ENCODE measurements at regions not wholly inside any gene's neighbourhood (a gene's known extent, or its start where the extent isn't known, plus 50 kb on each side); places are given as distances from the start of the nearest gene placed in this dataset.

DNA sequence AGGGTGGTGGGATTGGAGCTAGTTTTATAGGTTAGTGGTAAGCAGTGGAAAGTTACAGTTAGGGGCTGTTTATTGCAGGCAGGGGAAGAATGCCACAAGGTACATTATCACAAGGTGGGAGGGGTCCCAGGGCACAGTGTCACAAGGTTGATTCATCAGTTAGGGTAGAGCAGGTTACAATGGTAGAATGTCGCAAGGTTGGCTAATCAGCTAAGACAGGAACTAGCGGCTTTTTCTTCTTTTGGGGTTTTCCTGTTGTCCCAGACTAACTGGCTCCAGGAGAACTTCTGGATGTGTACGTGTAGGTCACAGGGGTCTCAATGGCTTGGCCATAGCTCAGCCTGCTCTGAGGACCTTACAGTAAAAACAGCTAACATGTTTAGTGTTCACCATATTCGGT, 1221.1 kb downstream of the SLITRK1 start:
- DNase-seq: no peak

DNA sequence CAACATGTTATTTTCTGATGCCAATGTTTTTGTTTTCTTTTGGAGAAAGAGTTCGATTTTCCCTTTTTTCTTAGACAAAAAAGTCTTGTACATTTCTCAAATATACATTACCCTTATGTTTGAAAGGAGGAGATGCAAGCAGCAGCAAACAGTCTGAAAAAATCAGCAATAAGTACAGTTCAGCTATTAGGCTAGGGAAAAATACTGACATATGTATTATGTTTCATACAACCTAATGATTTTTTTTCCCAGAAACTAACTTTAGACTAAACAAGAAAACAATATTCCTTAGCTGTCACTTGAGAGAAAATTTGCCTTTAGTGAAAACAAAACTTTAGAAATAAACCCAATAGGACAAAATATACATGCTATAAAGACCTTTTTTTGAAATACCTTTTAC, 1223.5 kb downstream of the SLITRK1 start:
- DNase-seq: no peak

DNA sequence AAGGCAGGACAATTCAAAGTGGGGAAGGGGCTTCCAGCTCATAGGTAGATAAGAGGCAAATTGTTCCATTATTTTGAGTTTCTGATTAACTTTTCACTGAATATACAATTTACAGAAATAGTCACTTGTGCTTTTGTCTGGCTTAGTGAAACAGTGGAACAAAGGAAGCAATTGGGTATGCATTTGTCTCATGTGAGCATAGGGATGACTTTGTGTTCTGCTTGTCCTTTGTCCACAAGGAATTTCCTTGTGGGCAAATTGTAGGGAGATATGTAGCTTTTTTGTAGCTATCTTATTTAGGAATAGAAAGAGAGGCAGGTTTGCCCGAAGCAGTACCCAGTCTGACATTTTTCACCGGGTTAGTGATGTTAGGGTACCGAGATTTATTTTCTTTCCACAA, 1224.8 kb downstream of the SLITRK1 start:
- no peak for DNase-seq

DNA sequence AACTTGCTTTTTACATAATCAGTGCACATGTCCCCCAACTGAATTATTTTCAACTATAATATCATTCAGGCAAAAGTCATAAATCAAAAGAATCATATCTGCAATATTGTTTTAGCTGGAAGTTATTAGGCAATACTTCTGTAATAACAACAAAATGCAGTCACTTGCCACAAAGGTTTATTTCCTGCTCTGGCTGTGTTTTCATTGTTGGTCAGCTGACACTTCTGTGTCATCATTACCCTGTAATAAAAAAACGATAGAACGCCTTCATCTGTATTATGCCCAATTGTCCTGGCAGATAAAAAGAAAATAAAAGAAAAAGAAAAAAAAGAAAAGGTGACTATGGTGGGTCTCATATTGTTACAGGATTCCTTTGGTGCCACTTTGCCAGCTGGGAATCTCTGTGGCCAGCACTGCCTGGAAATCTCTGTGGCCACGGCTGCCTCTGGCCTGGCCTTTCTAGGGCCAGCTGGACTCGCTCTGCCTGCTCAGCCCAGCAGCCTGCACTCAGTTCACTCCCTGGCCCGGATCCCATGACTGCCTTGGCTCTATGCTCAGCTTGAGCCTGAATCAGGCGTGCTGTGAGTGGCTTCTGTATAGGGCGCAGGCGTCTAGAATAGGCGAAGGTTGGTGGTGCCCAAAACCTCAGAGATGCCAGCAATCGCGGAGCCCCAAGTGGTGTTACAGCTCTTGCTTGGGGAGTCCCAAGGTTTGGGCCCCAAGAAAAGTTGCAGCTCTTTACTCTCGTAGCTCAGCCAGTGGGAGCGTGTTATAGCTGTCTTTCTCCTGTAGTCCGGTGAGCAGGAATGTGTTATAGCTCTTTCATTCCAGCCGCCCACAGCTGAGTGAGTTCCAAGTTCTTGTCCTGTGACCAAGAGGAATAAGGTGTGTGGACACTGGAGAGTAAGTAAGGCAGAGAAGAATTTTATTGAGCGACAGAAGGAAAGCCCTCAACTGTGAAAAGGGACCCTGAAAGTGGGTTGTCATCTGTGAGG, 1227.1 kb downstream of the SLITRK1 start:
- no peak for DNase-seq

DNA sequence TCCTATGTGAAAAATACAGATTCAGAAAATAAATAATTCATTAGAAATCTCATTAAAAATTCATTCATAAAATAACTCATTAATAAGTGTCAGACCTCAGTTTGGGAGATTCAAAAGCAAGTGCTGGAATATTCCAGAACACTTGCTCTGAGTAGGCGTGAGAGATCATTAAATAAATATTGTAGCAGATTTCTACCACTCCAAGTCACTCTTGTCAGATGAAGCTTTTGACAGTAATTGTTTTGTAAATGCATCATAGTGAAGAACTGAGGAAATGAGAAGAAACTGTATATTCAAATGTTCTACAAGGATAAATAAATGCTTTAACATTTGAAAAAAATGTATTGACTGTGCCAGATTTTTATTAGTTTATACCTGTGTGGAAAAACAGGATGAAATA, 1228.1 kb downstream of the SLITRK1 start:
- no peak for DNase-seq

DNA sequence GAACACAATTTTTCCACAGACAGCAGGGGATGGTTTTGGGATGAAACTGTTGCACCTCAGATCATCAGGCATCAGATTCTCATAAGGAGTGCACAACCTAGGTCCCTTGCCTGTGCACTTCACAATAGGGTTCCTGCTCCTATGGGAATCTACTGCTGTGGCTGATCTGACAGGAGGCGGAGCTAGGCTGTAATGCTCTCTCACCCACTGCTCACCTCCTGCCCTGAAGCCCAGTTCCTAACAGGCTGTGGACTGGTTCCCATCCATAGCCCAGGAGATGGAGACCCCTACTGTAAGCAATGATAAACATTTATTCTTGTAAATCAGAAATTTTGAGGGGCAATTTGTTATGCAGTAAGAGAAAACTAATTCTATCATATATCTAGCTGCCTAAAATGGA, 1234.7 kb downstream of the SLITRK1 start:
- DNase-seq: peak; percentile 5

DNA sequence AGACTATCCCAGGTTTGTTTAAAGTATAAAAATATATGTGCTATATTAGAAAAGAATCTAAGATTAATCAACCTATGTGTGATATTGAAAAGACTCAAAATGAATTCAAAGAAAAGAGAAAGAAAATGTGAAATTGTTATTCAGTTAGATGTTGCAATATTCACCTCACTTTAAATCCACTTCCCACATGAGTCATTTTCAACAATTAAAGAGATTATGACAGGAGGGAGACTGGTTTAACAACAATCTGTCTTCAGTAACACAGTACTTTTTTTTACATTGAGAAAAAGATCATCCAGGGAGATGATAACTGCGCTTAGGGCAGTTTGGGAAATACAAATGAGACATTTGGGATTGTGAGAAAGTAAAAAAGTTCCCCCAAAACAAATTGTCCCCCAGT, 1246.2 kb downstream of the SLITRK1 start:
- no peak for DNase-seq

DNA sequence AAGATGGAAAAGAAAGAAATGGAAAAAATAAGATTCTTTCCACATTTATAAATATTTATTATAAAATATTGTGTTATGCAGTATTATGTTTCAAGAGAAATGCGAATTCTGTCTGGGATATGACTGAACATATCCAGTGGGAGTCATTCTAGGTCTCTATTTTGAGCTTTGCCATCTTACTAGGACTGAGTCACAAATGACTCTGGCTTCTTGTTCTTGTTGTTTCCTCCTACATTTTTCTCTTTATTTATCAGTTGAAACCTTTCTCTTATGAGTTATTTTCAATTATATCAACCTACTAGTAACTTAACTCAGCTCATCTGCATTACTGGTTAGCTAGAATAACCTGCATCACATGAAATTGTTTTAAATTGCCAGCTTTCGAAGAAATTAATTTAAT, 1247.3 kb downstream of the SLITRK1 start:
- no peak for DNase-seq

DNA sequence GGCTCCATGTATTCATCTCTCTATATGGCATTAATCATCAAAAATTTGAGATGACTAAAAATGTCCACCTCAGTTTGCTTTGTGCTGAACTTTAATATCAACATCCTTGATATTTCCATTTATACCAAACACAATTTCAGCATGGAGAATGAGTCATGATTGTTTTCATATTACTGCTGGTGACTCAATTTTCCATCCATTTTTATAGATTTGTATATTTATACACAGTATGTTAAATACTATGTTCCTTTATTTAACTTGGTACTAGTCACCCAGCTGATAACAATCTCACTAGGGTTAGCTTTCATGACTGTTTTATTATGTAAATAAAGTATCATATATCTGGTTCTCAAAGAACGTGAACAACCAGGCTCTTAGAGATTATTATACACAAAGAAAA, 1255.1 kb downstream of the SLITRK1 start:
- DNase-seq: peak; percentile 63

DNA sequence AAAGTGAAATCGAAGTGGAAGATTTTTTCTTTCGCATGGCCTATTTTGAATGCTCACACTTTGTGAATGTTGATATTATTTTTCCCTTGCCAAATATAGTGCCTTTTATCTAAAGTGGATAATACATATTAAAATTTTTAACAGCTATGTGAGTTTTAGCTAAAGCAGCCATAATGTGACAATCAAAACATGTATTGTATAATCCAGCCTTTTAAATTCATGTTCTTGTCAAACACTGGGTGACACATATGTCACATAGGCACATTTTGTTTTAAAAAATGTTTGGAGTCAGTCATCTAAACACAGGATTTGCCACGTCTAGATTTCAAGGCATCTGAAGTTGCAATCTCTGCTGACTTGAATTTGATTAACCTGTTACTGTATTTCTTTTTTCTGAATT, 1256.6 kb downstream of the SLITRK1 start:
- no peak for DNase-seq

DNA sequence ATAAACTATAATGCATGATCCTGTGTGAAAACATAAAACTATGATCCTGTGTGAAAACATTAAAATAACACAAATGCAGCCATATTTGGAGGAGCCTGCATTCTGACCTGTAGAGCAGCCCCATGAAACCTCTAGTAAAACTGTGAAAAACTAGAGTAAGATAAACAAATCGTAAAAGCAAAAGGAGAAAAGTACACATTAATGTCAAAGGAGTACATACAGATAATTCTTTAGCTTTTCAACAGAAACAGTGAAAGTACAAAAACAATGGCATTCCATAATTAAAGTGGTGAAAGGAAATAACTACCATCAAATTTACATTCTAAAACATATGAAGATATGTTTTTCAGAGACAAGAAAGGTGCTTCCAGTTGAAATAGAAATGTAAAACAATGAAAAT, 1267.2 kb downstream of the SLITRK1 start:
- DNase-seq: peak; percentile 17

DNA sequence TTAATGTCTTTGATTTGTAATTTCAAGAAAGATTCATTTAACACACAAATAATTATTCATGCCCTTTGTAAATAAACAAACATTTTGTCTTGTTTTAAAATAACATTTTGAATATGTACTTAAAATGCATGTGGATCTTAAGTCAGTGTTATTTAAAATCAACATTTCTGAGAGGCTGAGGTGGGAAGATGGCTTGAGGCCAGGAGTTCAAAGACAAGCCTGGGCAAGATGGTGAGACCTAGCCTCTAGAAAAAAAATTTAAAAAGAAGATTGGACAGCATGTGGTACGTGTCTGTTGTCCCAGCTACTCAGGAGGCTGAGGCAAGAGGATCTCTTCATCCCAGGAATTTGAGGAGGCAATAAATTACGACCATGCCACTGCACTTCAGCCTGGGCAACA, 1268.2 kb downstream of the SLITRK1 start:
- peak; percentile 36 for DNase-seq

DNA sequence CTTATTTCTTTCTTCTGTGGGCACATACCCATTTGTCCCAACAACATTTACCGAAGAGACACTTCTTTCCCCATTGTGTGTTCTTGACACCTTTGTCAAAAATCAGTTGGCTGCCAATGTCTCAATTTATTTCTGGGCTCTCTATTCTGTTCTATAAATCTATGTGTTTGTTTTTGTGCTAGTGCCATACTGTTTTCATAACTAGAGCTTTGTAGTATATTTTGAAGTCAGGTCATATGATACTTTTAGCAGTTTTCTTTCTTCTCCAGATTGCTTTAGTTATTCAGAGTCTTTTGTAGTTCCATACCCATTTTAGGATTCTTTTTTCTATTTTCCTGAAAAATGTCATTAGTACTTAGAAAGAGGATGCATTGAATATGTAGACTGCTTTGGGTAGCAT, 1276.3 kb downstream of the SLITRK1 start:
- no peak for DNase-seq

DNA sequence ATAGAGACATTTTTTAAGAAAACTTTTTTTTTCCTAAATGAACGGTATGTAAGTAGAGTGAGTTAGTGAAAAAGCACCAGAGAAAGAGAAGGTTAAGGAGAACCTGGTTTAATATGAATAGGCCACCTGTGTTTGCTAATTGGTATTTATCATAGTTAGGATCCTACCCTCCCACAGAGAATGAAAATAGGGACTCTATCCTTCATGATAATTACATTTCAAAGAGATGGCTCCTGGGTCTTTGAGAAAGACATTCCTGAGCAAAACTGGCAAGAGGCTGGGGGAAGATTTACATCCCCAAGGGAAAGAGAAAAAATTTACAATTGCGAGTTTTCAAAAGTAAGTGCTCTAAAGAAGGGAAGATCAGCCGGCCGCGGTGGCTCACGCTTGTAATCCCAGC, 1284.5 kb downstream of the SLITRK1 start:
- peak; percentile 81 for DNase-seq

DNA sequence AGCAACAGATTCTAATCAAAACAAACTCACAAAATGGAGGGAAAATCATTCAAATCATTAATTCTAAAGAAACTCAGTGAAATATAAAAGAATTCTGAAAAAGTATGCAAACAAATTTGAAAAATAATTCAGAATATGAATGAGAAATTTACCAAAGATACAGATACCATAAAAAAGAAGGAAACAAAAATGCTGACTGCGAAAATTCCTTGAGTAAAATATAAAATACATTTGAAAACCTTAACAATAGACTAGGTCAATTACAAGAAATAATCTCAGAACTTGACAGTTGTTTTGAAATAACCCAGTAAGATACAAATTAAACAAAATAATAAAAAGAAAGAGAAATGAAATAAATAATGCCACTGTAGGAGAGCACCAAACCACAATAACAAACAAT, 1289.0 kb downstream of the SLITRK1 start:
- DNase-seq: no peak

DNA sequence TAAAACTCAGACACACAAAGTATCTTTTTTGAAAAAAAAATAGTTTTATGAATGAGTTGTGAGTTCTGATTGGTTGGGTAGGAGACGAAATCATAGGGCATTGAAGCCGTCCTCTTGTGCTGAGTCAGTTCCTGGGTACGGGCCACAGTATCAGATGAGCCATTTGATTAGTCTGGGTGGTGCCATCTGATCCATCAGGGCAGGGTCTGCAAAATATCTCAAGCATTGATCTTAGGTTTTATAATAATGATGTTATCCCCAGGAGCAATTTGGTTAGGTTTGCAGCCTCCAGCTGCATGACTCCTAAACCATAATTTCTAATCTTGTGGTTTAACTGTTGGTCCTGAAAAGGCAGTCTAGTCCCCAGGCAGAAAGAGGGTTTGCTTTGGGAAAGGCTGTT, 1310.6 kb downstream of the SLITRK1 start:
- DNase-seq: no peak

DNA sequence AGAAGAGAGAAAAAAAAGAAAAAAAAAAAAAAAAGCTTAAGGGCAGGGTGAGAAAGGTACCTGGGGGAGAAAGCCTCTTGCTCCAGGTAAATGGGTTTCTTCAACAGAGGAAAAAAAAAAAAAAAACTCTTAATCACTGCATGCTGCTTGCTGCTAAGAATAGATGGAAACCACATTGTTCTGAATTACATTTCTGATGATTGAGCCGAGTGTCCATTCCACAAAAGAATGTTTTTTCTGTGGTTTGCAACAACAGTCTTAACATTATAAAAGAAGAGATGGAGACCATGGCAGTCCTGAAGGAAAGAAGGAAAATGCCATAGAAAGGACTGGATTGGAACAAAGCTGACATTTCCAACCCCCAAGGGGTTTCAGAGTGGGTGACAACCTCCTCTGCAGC, 1312.7 kb downstream of the SLITRK1 start:
- DNase-seq: no peak

DNA sequence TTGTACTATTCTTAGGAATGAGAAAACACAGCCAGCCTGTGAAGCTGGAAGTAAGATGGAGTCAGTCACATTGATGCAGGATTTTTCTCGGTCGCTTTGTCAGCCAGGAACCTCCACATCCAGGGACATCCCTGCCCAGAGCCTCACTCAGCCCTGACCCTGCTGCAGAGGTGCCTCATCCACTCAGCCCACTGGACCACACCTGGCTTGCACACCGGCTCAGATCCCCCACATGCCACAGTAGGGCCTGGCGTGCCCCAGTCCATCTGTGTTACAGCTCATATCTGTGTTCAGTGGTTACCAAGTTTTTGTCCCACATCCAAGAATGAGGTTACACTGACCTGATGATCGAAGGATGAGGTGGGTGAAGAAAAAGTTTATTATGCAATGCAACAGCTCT, 1315.4 kb downstream of the SLITRK1 start:
- DNase-seq: no peak

DNA sequence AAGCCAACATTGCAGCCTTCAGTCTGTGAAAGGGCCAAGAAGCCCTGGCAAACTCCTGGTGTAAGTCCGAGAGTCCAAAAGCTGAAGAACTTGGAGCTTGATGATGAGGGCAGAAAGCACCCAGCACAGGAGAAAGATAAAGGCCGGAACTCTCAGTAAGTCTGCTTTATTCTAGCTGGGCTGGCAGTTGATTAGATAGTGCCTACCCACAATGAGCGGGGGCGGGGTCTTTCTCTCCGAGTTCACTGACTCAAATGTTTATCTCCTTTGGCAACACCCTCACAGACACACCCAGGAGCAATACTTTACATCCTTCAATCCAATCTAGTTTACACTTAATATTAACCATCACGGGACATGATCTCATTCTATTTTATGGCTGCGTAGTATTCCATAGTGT, 1317.1 kb downstream of the SLITRK1 start:
- no peak for DNase-seq

DNA sequence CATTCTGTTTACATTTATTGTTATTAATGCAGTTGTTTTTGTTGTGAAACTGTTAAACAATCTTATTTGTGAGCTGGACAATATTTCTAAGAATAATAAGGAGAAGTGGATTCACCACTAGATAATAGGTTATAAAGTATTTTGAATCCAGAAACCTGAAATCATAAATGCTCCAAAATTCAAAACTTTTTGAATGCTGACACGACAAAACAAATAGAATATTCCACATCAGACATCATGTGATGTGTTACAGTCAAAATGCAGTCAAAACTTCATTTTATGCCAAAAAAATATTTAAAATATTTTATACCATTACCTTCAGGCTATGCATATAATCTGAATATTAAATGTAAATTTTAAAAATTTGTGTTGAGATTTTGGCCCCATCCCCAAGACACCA, 1321.4 kb downstream of the SLITRK1 start:
- no peak for DNase-seq

DNA sequence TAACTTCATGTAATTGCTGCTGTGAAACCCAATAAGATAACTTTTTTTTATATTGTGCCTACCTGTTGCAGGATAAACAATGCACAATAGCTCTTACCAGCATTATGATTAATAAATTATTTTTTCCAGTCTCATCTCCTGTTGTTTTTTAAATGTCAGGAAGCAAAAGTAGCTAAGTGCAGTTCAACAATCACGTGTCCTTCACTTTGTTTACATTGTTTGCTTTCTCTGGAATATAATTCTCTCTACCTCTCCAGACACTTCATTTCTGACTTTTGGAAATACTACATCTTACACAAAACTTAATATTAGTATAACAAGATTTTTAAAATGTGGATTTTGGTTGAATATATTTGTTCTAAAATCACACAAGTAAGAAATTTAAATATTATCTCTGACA, 1359.4 kb downstream of the SLITRK1 start:
- no peak for DNase-seq

DNA sequence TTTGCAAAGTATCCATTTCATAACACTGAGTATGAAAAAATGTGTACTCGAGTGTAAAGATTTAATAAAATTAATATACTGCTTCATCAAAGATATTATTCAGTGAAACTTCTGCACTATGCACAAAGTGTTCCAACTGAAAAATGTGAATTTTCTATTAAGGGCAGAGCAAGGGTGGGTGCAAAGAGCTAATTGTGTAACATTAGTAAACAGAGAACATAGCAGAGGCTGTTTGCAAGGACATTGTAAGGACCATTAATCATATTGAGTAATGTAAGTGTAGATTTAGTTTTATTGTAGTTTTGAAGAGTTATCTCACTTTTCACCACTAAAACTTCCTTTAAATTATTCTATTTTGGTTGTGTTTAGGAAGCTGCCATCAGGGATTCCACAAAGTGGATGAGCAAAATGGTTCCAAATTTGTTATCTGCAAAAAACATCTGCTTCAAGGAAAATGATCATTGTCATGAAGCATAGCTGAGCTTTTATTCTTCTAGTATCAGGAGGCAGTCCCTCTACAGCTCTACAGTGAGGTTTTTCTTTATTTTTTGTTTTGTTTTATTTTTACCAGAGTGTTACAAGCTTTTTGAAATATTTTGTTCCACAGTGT, 1375.4 kb downstream of the SLITRK1 start:
- no peak for DNase-seq

DNA sequence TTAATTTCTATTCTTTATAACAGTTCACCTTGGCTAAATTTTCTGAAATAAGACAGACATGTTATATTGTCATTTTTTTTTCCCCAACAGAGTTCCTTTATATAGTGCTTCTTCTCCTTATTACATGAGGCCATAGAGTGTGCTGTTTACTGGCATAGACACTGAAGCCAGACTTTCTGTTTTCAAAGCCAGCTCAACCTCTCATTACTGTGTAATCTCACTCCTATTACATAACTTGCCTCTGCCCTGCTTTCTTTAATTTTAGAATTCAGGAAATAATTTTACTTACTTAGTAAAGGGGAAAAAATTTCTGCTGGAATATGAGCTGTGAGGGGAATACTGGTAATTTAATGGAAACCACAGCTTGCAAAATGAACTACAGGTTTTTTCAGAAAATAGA, 1380.4 kb downstream of the SLITRK1 start:
- no peak for DNase-seq

DNA sequence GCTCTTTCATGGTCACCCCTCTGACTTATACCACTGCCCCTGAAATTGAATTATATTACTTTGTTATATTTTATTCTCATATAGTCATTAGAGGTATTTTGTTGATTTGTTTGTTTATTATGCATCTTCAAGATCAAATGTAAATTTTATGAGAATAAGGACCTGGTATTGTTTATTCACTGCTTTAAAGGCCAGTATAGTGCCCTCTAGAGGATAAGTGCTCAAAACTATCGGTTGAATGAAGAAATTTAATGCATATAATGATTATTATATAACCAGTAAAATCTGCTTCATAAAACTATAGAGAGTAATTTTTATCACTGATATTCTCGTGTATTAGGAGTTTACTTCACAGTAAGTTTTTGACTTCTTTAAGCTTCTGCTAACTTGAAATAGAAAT, 1401.9 kb downstream of the SLITRK1 start:
- DNase-seq: peak; percentile 25

DNA sequence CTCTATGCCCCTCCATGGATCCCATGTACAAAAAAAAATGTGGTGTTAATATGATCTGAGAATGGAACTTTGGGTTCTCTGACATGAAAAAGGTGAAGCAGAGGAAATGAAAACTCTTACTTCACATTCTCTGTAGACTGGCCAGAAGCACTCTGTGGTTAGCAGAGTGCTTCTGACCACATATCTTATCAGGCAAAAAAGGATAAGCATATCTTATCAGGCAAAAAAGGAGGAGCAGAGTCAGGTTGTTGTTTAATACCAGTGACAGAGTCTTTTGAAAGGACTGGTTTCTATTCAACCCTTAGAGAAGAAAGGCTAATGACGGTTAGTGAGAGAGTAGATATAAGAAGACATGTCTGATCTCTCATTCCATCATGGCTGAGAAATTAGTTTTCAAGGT, 1404.8 kb downstream of the SLITRK1 start:
- no peak for DNase-seq
